ENCODE measurements at regions not wholly inside any gene's neighbourhood (a gene's known extent, or its start where the extent isn't known, plus 50 kb on each side); places are given as distances from the start of the nearest gene placed in this dataset.

DNA sequence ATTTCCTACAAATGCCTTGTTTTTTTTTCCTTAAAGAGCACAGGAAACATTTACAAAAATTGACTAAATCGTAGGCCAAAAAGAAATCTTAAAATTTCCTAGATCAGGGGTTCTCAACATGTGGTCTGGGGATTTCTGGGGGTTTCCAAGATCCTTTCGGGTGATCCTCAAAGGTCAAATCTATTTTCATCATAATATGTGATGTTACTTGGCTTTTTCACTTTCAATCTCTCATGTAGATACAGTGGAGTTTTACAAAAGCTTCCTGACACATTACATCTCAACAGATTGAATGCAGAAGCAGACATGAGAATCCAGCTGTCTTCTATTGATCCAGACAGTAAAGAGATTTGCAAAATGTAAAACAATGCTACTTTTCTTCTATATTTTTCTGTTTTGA is 497.3 kb downstream of the INHBA start:
- TF ChIP-seq, protein P1, sequence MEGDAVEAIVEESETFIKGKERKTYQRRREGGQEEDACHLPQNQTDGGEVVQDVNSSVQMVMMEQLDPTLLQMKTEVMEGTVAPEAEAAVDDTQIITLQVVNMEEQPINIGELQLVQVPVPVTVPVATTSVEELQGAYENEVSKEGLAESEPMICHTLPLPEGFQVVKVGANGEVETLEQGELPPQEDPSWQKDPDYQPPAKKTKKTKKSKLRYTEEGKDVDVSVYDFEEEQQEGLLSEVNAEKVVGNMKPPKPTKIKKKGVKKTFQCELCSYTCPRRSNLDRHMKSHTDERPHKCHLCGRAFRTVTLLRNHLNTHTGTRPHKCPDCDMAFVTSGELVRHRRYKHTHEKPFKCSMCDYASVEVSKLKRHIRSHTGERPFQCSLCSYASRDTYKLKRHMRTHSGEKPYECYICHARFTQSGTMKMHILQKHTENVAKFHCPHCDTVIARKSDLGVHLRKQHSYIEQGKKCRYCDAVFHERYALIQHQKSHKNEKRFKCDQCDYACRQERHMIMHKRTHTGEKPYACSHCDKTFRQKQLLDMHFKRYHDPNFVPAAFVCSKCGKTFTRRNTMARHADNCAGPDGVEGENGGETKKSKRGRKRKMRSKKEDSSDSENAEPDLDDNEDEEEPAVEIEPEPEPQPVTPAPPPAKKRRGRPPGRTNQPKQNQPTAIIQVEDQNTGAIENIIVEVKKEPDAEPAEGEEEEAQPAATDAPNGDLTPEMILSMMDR (IDR thresholded peaks at IDR 0.05; ENCODE audit: poor library complexity) = no peak
- no peak for TF ChIP-seq EZH2 (IDR thresholded peaks at IDR 0.05; ENCODE audit: borderline replicate concordance)
- TF ChIP-seq EZH2phosphoT487 (IDR thresholded peaks at IDR 0.05; ENCODE audit: low read depth, severe bottlenecking, unreplicated experiment) = no peak

DNA sequence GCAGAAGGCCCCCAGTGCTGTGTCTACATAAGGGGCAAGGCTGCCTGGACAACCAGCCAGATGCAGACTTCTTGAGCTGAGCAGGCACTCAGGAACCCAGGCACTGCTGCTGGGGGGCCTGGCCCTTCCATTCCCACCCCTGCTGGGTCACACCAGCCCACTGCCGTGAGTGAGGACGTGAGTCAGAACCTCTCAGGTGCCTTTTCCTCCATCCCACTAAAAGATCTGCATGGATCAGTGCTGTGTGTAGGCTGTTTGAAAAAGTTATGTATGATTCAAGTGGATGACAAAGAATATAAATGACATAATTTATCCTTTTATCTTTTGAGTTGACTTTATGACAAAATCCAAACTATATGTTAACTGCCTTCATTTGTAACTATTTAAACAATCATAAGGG is 499.3 kb downstream of the INHBA start:
- H3K9me3 ChIP-seq (ENCODE audit: low read depth) = no peaks in the 10 kb centered on the region
- no peak for TF ChIP-seq EZH2phosphoT487 (IDR thresholded peaks at IDR 0.05; ENCODE audit: low read depth, severe bottlenecking, unreplicated experiment)
- no peaks in the 10 kb centered on the region for H3K36me3 ChIP-seq (replicated peaks; ENCODE audit: insufficient read depth, low read depth)
- H3K27me3 ChIP-seq = no peaks in the 10 kb centered on the region
- H3K4me1 ChIP-seq (ENCODE audit: insufficient read depth) = no peaks in the 10 kb centered on the region
- no peaks in the 10 kb centered on the region for H4K20me1 ChIP-seq (ENCODE audit: insufficient read depth, poor library complexity, severe bottlenecking)
- WGBS (ENCODE audit: low lambda C conversion rate, missing lambda C conversion rate) = 79% methylated on average over 2 of the region's 2 CpGs
- H3K4me2 ChIP-seq = no peak overlapping the region
- no peak overlapping the region for H2AFZ ChIP-seq
- no peak overlapping the region for H3K4me3 ChIP-seq
- no peak for DNase-seq (ENCODE audit: low spot score)
- no peaks in the 10 kb centered on the region for H3K9me2 ChIP-seq (replicated peaks; ENCODE audit: insufficient read depth)
- H3K79me2 ChIP-seq = no peaks in the 10 kb centered on the region
- no peak overlapping the region for H3K27ac ChIP-seq

More for the DNA sequence above, 497.3 kb downstream of the INHBA start:
- no peak overlapping the region for H3K27ac ChIP-seq
- H3K9me2 ChIP-seq (replicated peaks; ENCODE audit: insufficient read depth) = no peaks in the 10 kb centered on the region
- no peak overlapping the region for H3K4me3 ChIP-seq
- H3K9me3 ChIP-seq (ENCODE audit: low read depth) = no peaks in the 10 kb centered on the region
- no peaks in the 10 kb centered on the region for H4K20me1 ChIP-seq (ENCODE audit: insufficient read depth, poor library complexity, severe bottlenecking)
- H3K27me3 ChIP-seq = no peaks in the 10 kb centered on the region
- 70% methylated on average over 2 of the region's 2 CpGs for WGBS (ENCODE audit: low lambda C conversion rate, missing lambda C conversion rate)
- H3K79me2 ChIP-seq = no peaks in the 10 kb centered on the region
- no peak overlapping the region for H3K4me2 ChIP-seq
- H3K36me3 ChIP-seq (replicated peaks; ENCODE audit: insufficient read depth, low read depth) = no peaks in the 10 kb centered on the region
- DNase-seq (ENCODE audit: low spot score) = no peak
- H3K4me1 ChIP-seq (ENCODE audit: insufficient read depth) = no peaks in the 10 kb centered on the region
- no peak overlapping the region for H2AFZ ChIP-seq

DNA sequence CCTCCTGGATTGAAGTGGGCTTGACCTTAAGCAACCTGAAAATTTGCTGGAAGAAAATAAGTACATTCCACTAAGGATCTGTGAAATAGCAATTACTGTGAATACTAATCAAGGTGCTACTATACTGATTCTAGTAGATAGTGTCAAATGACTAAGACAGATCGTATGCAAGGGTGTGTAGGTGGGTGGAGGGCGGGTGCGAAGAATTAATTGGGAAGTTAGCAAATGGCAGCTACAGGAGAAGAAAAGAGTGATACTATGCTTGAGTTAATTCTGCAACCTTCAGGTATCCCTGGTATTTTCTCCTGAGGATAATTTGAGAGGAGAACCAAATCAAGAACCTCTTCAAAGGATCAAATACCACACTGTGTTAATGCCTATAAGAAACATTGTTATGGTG is 501.9 kb downstream of the INHBA start:
- H3K27me3 ChIP-seq = no peaks in the 10 kb centered on the region
- no peak overlapping the region for H2AFZ ChIP-seq
- no peak for DNase-seq (ENCODE audit: low spot score)
- H4K20me1 ChIP-seq (ENCODE audit: insufficient read depth, poor library complexity, severe bottlenecking) = no peaks in the 10 kb centered on the region
- no peaks in the 10 kb centered on the region for H3K9me2 ChIP-seq (replicated peaks; ENCODE audit: insufficient read depth)
- H3K79me2 ChIP-seq = no peaks in the 10 kb centered on the region
- H3K36me3 ChIP-seq (replicated peaks; ENCODE audit: insufficient read depth, low read depth) = no peaks in the 10 kb centered on the region
- no peaks in the 10 kb centered on the region for H3K4me1 ChIP-seq (ENCODE audit: insufficient read depth)
- 91% methylated on average over 3 of the region's 3 CpGs for WGBS (ENCODE audit: low lambda C conversion rate, missing lambda C conversion rate)
- no peaks in the 10 kb centered on the region for H3K9me3 ChIP-seq (ENCODE audit: low read depth)
- H3K27ac ChIP-seq = no peak overlapping the region
- H3K4me2 ChIP-seq = no peak overlapping the region
- no peak overlapping the region for H3K4me3 ChIP-seq
- TF ChIP-seq, protein P1 (IDR thresholded peaks at IDR 0.05; ENCODE audit: poor library complexity) = no peak
- TF ChIP-seq EZH2phosphoT487 (IDR thresholded peaks at IDR 0.05; ENCODE audit: low read depth, severe bottlenecking, unreplicated experiment) (no peak), EZH2 (IDR thresholded peaks at IDR 0.05; ENCODE audit: borderline replicate concordance) (no peak)

DNA sequence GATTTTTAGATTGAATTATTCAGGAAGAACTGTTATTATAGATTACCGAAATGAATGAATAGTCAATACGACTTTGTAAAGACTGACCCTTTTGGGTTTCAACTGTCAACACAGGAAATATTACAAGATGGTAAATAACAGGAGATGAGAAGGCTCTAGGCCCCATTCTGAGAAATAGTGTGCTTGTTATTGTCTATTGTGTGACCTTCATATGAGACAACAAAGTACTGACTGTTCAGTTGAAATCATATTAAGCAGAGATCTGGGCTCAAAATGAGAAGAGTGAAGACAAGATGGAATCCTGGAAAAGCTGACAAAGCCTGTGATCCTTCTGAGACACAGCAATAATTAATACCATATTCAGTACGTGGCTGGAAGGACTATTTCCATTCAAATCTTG is 503.8 kb downstream of the INHBA start:
- DNase-seq (ENCODE audit: low spot score) = no peak
- Histone ChIP-seq H3K27ac (no peak overlapping the region), H3K27me3 (no peaks in the 10 kb centered on the region), H2AFZ (no peak overlapping the region), H3K4me3 (no peak overlapping the region), H3K79me2 (no peaks in the 10 kb centered on the region), H3K4me2 (no peak overlapping the region), H4K20me1 (ENCODE audit: insufficient read depth, poor library complexity, severe bottlenecking) (no peaks in the 10 kb centered on the region), H3K4me1 (ENCODE audit: insufficient read depth) (no peaks in the 10 kb centered on the region), H3K36me3 (replicated peaks; ENCODE audit: insufficient read depth, low read depth) (no peaks in the 10 kb centered on the region), H3K9me2 (replicated peaks; ENCODE audit: insufficient read depth) (no peaks in the 10 kb centered on the region), H3K9me3 (ENCODE audit: low read depth) (no peaks in the 10 kb centered on the region)
- 93% methylated on average over 3 of the region's 3 CpGs for WGBS (ENCODE audit: low lambda C conversion rate, missing lambda C conversion rate)
- TF ChIP-seq EZH2 (IDR thresholded peaks at IDR 0.05; ENCODE audit: borderline replicate concordance) = no peak
- no peak for TF ChIP-seq EZH2phosphoT487 (IDR thresholded peaks at IDR 0.05; ENCODE audit: low read depth, severe bottlenecking, unreplicated experiment)
- TF ChIP-seq, protein P1 (IDR thresholded peaks at IDR 0.05; ENCODE audit: poor library complexity) = no peak
